SU-DHL-6 (cell line): ENCODE measurements at regions not wholly inside any gene's neighbourhood (a gene's known extent, or its start where the extent isn't known, plus 50 kb on each side); places are given as distances from the start of the nearest gene placed in this dataset.

ENCODE experiments used
- H2AFZ ChIP-seq: fragments of 200-600 bp; sonication (generic); 2 replicates; pipeline ENCODE4 v1.6.1; 2014; ENCODE audit warnings: low read depth, mild to moderate bottlenecking, moderate library complexity, mixed read lengths, antibody characterized with exemption, low read length; ENCODE audit not compliant: severe bottlenecking
- H3F3A ChIP-seq: fragments of 200-600 bp; shearing (Covaris generic); 2 replicates; pipeline ENCODE4 v1.6.0; 2016; ENCODE audit warnings: antibody characterized with exemption, mild to moderate bottlenecking; ENCODE audit not compliant: insufficient read depth
- H3K27ac ChIP-seq: fragments of 200-600 bp; sonication (generic); 2 replicates; pipeline ENCODE4 v1.5.1; 2016; ENCODE audit warnings: low read depth, mild to moderate bottlenecking, low read length, moderate library complexity, mixed read lengths
- H3K27me3 ChIP-seq: fragments of 200-600 bp; sonication (generic), shearing (Covaris generic); 2 replicates; pipeline ENCODE4 v1.6.0; 2014; ENCODE audit warnings: mild to moderate bottlenecking, low read length
- H3K36me3 ChIP-seq: fragments of 200-600 bp; sonication (generic); 2 replicates; pipeline ENCODE4 v1.6.1; 2014; ENCODE audit warnings: mild to moderate bottlenecking, low read length, mixed read lengths
- H3K4me2 ChIP-seq: fragments of 300-600, 200-600 bp; shearing (Covaris generic), sonication (generic); 2 replicates; pipeline ENCODE4 v1.6.0; 2014; ENCODE audit warnings: low read length, low read depth, mild to moderate bottlenecking; ENCODE audit not compliant: poor library complexity, severe bottlenecking
- H3K4me3 ChIP-seq: fragments of 200-600 bp; sonication (generic); 2 replicates; pipeline ENCODE4 v1.5.1; 2014; ENCODE audit warnings: antibody characterized with exemption, low read length, mild to moderate bottlenecking, mixed read lengths; ENCODE audit not compliant: insufficient read depth, poor library complexity, severe bottlenecking
- H3K79me2 ChIP-seq: fragments of 200-600 bp; sonication (generic); 2 replicates; pipeline ENCODE4 v1.6.1; 2014; ENCODE audit warnings: mild to moderate bottlenecking, low read length, moderate library complexity; ENCODE audit not compliant: insufficient read depth
- H3K9ac ChIP-seq: fragments of 200-600 bp; sonication (generic); 2 replicates; pipeline ENCODE4 v1.7.0; 2014; ENCODE audit warnings: mild to moderate bottlenecking, low read length
- H3K9me2 ChIP-seq: fragments of 200-600 bp; sonication (generic); replicated peaks from 2 replicates; pipeline ENCODE4 v1.6.1; 2014; ENCODE audit warnings: low read length; ENCODE audit not compliant: insufficient read depth
- H3K9me3 ChIP-seq: fragments of 200-600 bp; sonication (generic); 2 replicates; pipeline ENCODE4 v1.6.1; 2014; ENCODE audit warnings: low read length, mixed read lengths; ENCODE audit not compliant: insufficient read depth
- H4K20me1 ChIP-seq: fragments of 200-600 bp; sonication (generic); 2 replicates; pipeline ENCODE4 v1.6.1; 2014; ENCODE audit warnings: low read depth, mild to moderate bottlenecking, antibody characterized with exemption, low read length, moderate library complexity, mixed read lengths
- CTCF ChIP-seq: fragments of 200-600 bp; sonication (generic); IDR thresholded peaks from one replicate; pipeline ENCODE4 v1.5.1; 2017; ENCODE audit warnings: antibody characterized with exemption, mild to moderate bottlenecking, low read length, moderate library complexity; ENCODE audit not compliant: insufficient read depth, poor library complexity, severe bottlenecking
- EZH2phosphoT487 ChIP-seq: fragments of 200-600 bp; sonication (generic), shearing (Covaris generic); conservative IDR thresholded peaks from 2 replicates; pipeline ENCODE4 v1.6.1; 2018; ENCODE audit warnings: mild to moderate bottlenecking, antibody characterized with exemption, low read length, moderate library complexity, mixed read lengths

GRCh38 chr18:27645929-27646328 is 460.8 kb upstream of the CHST9 start:
- no peaks in the 10 kb centered on the region for H3K9me2 ChIP-seq
- H2AFZ ChIP-seq, result no peak overlapping the region

GRCh38 chr18:27636576-27637085 is 451.5 kb upstream of the CHST9 start:
- TF ChIP-seq CTCF (no peak), EZH2phosphoT487 (no peak)
- H3K36me3 ChIP-seq, result no peaks in the 10 kb centered on the region
- no peaks in the 10 kb centered on the region for H3K79me2 ChIP-seq
- H4K20me1 ChIP-seq, result no peaks in the 10 kb centered on the region
- H3F3A ChIP-seq, result no peaks in the 10 kb centered on the region
- H3K4me2 ChIP-seq, result no peak overlapping the region
- H3K9me2 ChIP-seq, result no peaks in the 10 kb centered on the region
- H3K9ac ChIP-seq, result no peak overlapping the region
- no peak overlapping the region for H3K27ac ChIP-seq
- no peaks in the 10 kb centered on the region for H3K9me3 ChIP-seq
- no peak overlapping the region for H3K4me3 ChIP-seq
- no peak overlapping the region for H2AFZ ChIP-seq
- H3K27me3 ChIP-seq, result no peaks in the 10 kb centered on the region

More at GRCh38 chr18:27645929-27646328, 460.8 kb upstream of the CHST9 start:
- H3K9me3 ChIP-seq, result no peaks in the 10 kb centered on the region
- H3F3A ChIP-seq, result no peaks in the 10 kb centered on the region
- no peak for TF ChIP-seq EZH2phosphoT487
- TF ChIP-seq CTCF, result no peak
- H3K4me2 ChIP-seq, result no peak overlapping the region
- H3K36me3 ChIP-seq, result no peaks in the 10 kb centered on the region
- H4K20me1 ChIP-seq, result no peaks in the 10 kb centered on the region
- H3K4me3 ChIP-seq, result no peak overlapping the region
- no peak overlapping the region for H3K9ac ChIP-seq
- no peak overlapping the region for H3K27ac ChIP-seq
- H3K27me3 ChIP-seq, result no peaks in the 10 kb centered on the region
- H3K79me2 ChIP-seq, result no peaks in the 10 kb centered on the region

- H3K9ac ChIP-seq, result no peak overlapping the region
- no peak overlapping the region for H2AFZ ChIP-seq
- no peaks in the 10 kb centered on the region for H3K36me3 ChIP-seq
- no peaks in the 10 kb centered on the region for H3K9me3 ChIP-seq
- no peak overlapping the region for H3K4me3 ChIP-seq
- H3K4me2 ChIP-seq, result no peak overlapping the region
- H3K9me2 ChIP-seq, result no peaks in the 10 kb centered on the region
- H3K79me2 ChIP-seq, result no peaks in the 10 kb centered on the region
- no peaks in the 10 kb centered on the region for H3F3A ChIP-seq
- H3K27me3 ChIP-seq, result no peaks in the 10 kb centered on the region
- no peak for TF ChIP-seq EZH2phosphoT487
- no peak for TF ChIP-seq CTCF
- H4K20me1 ChIP-seq, result no peaks in the 10 kb centered on the region
- H3K27ac ChIP-seq, result no peak overlapping the region
Measured at GRCh38 chr18:27632706-27633105, 447.6 kb upstream of the CHST9 start.

GRCh38 chr18:27627927-27628326 is 442.8 kb upstream of the CHST9 start:
- Histone ChIP-seq H3K36me3 (no peaks in the 10 kb centered on the region), H3F3A (no peaks in the 10 kb centered on the region), H3K79me2 (no peaks in the 10 kb centered on the region), H3K9me3 (no peaks in the 10 kb centered on the region), H3K4me2 (no peak overlapping the region), H2AFZ (no peak overlapping the region), H3K27me3 (no peaks in the 10 kb centered on the region), H3K9me2 (no peaks in the 10 kb centered on the region), H3K9ac (no peak overlapping the region), H4K20me1 (no peaks in the 10 kb centered on the region), H3K4me3 (no peak overlapping the region), H3K27ac (no peak overlapping the region)
- no peak for TF ChIP-seq EZH2phosphoT487
- TF ChIP-seq CTCF, result no peak
